Right hindlimb (tissue), 1 donor: ENCODE measurements at regions not wholly inside any gene's neighbourhood (a gene's known extent, or its start where the extent isn't known, plus 50 kb on each side); places are given as distances from the start of the nearest gene placed in this dataset.

Source experiments
- DNase-seq: peaks from one replicate; pipeline ENCODE4 v3.0.0-alpha.2; 2018

DNA sequence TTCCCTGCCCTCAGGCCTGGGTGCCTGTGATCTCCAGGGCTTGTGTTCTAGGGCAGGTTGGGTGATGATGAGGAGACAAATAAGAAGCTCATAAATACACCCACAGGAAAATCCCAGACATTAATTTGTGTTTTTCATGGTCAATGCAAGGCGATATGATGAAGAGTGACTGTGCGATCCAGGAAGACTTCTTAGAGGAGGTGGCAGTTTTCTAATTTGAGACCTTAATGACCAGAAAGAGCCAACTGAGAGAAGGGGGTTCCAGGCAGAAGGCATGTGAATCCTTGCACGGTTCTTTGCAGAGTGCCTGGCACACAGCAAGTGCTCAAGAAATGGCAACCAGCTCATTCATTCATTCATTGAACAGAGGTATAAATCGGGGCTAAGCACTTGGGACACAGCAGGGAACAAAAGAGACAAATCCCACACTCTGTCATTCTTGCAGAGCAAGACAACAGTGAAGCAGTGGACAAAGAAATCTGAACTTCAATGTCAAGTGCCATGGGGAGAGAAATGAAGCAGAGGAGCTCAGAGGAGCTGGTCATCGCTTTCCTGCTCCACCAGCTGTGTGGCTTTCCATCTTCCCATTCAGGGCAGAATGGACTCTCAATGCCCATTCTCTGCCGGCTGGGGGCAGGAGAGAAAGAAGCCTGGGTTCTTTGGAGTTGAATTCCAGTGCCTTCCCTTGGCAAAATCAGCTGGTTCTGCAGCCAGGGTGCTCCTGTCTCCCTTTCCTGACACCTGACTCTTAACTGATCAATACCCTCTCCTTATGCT, 128.3 kb downstream of the AACS start:
- DNase-seq: no peak

DNA sequence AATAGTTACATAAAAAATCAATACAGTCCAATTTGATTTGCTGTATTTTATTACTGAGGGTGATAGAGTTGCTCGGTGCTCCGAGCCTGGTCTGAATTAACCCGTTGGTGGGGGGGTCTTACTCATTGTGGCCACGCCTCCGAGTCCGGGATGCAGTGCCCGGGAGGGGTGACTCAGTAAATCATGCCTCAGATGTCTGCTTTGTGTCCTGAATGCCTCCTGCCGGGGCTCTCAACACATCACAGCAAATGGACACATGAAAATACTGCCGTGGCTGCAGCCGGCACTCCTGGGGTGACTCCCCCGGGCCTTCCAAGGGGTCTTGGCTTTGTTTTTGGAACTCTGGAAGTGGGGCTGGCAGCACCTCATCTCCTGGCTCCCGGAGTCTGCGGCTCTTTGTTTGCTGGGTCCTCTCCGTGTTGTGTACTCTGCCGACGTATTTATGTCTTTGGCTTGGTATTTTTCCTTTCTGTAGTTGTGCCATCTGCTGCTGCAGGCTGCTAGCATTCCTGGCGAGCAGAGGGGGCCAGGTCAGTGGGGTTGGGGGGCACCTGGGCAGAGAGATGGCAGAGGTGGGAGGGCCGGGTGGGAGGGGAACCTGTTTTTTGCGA, 129.0 kb downstream of the AACS start:
- no peak for DNase-seq

DNA sequence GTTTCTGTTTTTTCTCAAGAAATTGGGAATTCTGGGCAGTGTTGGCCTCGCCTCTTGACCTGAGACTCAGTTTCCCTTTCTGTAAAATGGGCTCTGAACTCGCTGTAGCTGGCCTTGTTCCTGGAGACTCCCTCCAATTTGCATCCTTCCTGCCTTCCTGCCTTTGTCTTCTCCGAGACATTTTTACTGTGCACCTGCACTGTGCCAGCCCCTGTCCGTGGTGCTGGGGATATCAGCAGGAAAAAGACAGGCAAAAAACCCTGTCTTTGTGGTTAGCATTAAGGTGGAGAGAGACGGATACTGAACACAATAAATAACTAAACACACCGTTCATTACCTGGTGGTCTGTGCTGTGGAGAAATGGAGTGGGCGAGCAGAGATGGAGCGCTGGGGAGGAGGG, 129.8 kb downstream of the AACS start:
- DNase-seq: no peak

DNA sequence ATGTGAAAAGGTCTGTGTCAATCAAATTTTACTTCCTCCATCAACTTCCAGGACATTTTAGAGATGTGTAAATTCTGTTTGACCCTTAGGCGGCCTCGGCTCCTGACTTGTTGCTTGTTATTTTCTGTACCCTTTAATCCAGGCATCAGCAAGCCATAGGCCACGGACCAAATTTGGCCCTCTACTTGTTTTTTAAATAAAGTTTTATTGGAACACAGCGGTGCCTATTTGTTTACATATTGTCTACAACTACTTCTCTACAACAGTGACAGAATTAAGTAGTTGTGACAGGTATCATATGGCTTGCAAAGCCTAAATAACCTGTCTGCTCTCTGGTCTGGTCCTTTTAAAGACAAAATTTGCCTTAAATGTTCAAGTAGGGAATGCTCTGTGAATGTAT, 132.1 kb downstream of the AACS start:
- no peak for DNase-seq

DNA sequence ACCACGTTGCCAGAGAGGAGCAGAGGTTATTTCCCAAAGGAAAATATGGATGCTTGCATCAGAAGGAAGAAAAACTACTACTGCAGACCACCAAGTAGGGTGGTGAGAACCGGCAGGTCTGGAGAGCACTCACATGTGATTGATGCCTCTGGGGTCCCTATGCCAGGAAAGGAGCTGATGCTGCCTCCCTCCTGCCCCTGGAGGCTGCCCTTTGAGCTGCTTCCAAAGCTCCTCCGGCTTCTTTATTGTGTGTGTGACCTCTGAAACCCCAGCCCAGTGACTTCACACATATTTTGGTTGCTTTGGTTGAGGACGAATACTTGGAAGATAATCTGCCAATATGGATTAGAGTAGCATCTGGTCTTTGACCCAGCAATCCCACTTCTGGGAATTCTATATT, 133.4 kb downstream of the AACS start:
- no peak for DNase-seq

DNA sequence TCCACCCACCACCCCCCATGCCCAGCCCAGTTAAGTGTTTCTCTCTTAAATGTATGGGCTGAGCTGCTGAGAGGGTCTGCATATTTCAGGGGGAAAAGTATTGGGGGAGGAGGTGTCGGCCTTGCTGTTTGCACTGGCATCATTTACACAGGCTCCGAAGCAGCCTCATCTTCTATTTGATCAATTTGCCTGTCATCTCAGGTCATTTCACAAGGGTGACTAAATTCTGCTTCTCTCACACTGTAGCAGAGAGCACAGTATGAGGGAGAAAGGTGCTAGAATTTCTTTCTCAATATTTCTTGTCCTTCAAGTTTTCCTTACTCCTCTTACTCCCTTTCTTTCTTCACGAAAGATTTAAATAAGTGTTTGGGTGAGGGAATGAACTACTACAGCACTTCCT, 135.9 kb downstream of the AACS start:
- DNase-seq: no peak

DNA sequence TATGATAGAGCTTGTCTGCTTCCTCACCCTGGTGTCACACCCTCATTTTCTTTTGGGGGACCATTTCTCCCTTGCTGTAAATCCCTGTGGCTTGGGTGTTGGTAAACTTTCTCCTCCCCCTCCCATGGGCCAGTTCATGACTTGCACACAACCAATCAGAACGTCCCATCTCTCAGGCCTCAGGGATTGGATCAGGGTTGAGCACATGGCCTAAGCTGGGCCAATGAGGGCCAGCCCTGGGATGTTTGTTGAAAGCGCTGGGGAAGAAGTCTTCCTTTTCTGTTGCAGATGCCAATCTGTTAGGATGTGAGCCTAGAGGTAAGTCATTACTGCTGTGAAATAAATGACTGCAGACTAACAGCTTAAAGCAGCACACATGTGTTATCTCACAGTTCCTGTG, 136.7 kb downstream of the AACS start:
- no peak for DNase-seq

DNA sequence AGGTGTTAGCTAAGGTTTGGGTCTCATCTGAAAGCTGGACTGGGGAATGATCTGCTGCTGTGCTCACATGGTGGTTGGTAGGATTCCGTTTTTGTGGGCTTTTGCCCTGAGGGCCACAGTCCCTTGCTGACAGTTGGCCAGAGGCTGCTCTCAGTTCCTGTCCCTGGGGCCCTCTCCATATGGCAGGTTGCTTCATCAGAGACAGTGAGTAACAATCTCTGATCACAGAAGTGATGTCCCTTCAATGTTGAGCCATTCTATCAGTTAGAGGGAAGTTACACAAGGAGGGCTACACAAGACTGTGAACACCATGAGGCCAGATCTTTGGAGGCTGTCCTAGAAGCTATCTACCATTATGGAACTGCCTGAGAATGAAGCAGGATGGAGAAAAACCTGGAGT, 137.2 kb downstream of the AACS start:
- no peak for DNase-seq

DNA sequence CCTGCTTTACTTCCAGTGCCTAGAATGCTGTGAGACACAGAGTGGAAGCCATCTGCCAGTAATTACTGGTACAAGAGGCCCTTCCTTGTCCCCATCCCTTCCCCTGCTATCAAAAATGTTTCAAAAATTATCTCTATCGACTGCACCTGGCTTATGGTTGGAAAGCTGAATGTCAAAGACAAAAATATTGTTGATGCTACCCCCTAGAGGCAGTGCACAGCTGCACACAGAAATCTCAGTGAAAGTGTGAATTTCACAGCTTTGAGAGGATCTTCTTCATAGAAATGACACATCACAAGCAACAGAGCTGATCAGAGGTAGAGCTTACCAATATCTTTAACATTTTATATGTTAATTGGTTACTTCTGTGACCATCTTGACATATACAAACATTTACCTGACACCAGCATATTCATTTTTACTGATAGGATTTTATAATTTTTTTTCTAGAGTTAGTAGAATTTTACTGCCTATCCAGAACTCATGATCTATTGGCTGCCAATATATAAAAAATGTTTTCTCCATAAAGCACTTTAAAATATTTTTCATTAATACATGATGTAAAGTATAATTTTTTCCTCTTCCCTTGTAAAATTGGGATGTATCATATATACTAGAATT, 138.0 kb downstream of the AACS start:
- DNase-seq: no peak

DNA sequence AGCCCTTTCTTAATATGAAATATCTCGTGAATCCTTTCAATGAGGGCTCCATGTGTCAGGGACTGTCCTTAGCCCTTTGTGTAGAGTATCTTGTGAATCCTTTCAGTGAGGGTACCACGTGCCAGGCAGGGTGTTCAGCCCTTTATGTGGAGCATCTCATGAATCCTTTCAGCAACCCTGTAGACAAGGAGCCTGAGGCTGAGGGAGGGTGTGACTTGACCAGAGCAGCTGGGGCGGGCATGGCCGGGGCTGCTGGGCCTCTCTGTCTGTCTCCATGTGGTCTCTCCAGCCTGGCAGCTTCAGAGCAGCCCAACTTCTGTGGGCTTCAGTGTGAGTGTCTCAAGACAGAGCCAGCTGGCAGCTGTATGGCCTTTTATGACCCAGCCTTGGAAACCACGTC, 140.2 kb downstream of the AACS start:
- no peak for DNase-seq

DNA sequence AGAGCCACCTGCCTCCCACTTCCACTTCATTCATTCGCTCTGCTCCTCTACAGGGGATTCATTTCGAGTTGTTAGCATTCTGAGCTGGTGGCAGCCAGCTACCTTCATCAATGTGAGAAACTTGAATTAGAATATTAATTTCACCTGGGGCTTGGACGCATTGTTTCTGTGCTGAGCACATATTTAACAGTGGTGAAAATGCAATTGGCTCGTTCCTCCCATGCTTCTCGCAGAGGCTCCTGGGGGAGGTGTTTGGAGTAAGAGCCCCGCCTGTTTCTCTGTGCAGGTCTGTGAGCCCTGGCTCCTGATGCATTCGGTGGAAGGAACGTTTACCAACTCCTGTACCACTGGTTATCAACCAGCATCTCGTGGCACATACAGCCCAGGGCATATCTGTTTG, 141.5 kb downstream of the AACS start:
- DNase-seq: no peak

DNA sequence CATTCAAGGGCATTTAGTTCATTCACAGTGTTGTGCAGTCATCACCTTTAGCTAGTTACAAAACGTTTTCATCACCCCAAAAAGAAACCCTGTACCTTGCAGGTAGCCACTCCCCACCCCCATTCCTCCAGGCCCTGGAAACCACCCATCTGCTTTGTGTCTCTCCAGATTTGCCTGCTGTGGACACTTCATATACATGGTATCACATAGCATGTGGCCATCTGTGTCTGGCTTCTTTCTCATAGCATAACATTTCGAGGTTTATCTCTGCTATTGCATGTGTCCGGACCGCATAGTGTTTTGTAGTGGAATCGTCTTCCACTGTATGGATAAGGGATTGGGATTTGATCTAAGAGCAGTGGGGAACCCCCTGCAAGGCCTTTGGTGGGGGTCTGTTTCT, 143.1 kb downstream of the AACS start:
- no peak for DNase-seq

DNA sequence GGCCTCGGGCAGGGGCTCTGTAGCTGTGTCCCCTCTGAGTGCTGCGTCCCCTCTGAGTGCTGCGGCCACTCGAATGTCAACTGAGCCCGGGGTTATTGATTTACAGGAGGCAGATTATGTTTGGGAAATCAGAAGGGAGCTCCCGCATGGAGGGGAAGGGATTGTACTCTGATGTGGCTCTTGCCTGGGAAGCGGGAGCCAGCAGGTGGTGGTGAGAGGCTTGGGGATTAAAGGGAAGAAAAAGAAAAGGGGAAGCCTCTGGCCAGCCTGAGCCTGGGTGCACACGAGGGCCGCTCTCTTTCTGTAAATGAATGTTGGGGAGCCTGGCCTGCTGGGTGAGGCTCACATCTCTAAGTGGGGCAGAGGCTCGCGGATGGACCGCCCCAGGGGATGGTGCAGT, 143.7 kb downstream of the AACS start:
- DNase-seq: no peak

DNA sequence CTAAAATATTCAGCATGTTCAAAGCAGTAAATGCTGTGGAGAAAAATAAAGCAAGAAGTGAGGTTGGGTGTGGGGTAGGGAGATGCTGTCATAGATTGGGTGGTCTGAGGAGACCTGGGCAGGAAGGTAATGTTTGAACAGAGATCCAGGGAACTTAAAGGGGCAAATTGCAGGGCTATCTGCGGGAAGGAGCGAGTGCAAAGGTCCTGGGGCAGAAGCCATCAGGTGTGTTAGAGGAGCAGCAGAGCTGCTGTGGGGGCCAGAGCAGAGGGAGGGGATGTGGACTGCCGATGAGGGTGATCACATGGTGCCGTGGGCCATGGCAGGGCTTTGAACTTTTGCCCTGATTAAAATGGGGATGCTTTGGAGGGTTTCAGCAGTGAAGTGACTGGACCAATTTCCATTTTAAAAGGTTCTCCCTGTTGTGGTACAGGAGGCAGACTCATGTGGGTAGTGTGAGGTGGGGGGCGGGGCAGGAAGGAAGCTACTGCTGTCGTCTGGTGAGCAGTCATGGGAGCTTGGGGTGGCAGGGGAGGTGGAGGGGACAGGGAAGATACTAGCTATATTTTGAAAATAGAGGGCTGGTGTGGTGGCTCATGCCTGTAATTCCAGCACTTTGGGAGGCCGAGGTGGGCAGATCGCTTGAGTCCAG, 145.0 kb downstream of the AACS start:
- DNase-seq: no peak

DNA sequence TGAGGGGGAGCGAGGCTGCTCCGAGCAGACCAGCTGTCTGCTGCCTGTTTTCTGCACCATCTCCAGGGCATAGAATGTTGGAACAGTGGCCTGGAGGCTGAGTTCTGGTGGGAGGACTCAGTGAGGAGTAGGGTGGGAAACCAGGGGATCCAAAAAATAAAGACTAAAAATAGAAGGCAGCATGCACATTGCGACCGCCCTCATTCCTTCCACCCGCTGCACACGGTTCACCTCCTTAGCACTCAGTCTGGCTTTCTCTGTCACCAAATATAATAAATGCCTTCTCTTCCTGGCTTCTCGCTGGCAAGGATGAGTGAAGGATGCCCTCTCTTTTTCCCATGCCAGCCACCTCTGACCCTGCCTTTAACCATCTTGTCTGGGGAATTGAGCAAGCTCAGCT, 146.2 kb downstream of the AACS start:
- no peak for DNase-seq

DNA sequence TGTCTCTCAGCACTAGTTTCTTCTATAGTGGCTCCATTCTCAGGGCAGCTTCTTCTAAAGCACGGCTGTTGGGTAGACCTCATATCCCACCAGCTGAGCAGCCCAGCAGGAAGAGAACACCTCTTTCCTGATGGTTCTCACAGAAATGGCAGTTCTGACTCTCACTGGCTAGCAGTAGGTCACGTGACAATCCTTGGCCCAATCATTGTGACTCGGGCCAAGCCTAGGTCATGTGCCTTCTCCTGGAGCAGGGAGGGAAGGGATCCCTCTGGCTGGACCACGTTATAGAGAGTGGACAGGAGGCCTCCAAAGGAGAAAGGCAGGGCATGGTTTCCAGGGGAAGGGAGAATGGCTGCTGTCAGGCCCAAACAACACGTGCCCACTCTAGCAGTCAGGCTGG, 149.1 kb downstream of the AACS start:
- no peak for DNase-seq

DNA sequence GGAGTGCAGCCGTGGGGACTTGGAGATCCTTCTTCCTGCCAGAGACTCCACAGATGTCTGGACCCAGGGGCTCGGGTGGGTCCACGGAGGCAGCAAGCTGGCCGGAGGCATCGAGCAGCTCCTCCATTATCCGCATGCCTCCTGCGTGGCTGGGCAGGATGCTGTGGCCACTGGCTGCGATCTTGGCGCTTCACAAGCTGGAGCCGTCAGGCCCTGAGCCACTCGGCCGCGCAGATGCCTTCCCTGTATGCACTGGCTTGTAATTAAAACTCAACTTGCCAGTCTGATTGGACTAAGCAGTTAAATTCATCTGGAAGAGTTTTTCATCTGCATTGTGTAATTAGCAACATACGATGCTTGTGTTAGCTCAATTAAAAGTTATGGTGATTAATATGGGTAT, 151.5 kb downstream of the AACS start:
- no peak for DNase-seq

DNA sequence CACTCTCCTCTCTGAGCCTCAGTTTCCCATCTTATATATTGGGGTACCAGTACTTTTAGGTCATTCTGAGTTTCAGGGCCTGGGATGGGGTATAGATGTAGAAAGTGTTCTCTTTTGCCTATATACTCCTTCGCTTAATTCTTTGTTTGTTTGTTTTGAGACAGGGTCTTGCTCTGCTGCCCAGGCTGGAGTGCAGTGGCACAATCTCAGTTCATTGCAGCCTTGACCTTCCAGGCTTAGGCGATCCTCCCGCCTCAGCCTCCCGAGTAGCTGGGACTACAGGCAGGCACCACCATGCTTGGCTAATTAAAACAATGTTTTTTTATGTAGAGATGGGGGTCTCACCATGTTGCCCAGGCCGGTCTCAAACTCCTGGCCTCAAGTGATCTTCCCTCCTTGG, 152.1 kb downstream of the AACS start:
- DNase-seq: no peak

DNA sequence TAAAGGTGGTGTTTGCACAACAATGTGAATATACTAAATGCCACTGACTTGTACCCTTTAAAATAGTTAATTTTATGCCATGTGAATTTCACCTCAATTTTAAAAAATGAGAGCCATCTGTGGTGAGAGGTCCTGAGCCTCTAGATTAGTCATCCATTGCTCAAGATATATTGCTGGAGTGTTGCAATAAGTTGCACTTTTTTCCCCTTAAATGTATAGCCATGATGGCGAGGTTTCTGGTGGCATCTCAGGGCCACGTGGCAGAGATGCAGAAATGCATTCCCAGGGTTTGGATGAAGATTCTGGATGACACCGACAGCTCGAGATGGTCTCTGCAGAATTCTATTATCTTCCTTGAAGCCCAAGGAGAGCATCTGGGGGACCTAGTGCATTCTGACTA, 153.7 kb downstream of the AACS start:
- no peak for DNase-seq

DNA sequence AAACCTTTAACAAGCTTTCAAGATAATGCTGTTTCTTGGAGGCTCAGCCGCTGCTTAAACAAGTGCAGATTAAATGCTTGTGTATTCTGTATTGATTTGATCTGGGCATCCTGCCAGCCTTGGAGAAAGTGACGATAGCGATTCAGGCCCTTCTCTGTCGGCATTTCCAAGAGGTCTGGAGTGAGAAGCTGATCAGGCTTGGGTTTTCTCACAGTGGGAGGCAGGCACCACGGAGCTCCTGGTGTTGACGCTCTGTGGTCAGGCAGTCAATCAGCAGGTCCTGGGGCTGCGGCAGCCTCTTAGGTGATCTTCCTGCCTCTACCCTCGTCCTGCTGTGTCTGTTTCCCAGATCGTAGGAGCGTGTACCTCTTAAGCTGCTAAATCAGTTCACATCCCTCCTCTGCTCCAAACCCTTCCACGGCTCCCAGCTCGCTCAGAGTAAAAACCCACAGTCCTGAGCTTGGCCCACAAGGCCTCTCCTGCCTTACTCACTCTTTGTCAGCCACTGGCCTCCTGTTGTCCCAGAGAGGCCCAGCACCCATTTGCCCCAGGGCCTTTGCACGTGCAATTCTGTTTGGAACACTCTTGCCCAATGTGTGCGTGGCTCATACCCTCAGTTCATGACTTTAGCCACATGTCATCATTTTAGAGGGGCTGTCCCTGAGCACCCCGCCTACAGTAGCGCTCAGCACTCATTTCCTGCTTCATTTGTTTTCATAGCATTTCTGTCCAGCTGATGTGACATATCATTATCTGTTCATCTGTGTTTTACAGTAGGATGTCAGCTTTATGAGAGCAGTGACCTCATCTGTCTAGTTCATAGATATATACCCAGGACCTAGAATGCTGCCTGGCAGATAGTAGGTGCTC, 155.4 kb downstream of the AACS start:
- DNase-seq: no peak

DNA sequence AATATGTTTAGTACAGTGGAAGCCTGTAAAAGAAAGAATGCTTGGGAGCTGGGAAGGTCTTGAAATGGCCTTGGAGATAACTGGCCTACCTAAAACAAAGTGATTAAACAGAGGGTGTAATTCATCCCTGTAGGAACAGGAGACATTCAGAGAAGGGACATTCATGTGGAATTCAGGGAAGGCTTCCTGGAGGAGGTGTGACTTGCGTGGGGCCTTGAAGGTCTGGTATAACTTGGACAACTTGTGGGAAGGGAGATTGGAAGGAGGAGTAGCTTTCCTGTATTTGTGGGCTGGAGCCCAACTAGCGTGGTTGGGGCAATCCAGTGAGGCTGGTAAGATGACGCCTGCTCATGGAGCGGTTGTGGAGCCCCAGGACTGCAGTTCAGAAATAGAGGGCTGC, 156.4 kb downstream of the AACS start:
- DNase-seq: no peak

DNA sequence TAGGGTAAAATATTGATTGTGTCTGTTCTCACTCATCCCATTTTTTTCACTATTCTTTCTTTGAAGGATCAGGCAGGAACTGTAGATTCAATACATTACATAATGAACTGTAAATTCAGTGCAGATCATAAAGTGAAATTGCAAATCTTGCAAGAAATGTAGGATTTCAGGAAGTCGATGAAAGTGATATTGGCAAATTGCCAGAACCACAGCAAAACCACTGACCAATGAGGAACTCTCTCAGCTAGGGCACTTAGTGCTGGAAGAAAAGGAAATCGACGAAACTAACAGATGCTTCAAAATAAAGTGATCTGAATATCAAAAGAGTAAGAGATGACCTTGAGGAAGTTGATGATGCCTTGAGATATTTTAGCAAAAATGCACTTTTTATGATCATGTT, 157.6 kb downstream of the AACS start:
- no peak for DNase-seq

DNA sequence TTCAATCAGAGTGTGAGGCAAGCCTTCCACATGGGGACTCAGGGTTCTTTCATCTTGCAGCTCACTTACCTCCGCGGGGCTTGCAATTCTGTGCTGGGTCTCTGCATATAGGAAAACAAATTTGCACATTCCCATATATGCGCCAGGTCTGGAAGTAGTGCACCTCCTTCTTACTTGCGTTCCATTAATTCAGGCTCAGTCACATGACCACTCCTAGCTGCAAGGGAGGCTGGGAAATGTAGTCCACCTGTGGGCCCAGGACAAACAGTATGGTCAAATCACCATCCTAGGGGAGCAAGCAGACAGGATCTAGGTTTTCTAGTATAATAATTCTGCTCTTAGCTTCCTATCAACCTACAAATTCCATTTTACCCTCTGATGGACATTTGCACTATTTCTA, 160.4 kb downstream of the AACS start:
- no peak for DNase-seq
